ENCODE measurements at regions not wholly inside any gene's neighbourhood (a gene's known extent, or its start where the extent isn't known, plus 50 kb on each side); places are given as distances from the start of the nearest gene placed in this dataset.

DNA sequence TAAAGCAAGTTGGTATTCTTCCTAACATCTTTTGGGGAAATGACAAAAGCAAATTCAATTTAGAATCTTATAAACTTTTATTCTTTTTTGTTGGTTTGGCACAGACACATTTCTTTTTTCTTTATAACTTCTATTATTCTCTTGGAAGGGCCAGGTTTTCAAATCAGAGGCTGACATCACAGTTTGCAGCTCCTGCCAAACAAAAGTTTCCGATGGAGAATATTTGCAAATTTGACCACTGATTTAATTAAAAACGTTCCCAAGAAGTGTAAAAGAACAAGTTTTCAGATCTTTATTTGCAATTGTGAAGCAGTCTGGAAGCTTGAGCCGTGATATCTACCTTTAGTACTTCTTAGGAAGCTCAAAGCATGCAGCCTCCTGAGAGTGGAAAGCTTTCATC lies 53.8 kb upstream of the CD83 start:
- DNase-seq (ENCODE audit: extremely low read depth, low read depth) = no peak

DNA sequence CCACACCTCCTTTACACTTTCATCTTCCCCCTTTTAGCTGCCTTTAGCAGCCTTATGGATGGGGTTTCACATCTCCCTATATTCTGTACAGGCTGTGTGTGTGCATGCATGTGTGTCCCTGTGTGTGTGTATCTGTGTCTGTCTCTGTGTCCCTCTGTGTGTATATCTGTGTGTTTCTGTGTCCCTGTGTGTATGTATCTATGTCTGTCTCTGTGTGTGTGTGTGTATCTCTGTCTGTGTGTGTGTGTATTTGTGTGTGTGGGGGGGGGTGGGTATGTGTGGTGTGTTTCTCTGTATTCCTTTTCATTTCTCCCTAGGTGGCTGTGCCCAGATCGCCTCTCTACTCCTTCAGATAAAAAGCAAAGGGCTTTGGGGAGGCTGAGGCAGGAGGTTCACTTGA lies 52.2 kb upstream of the CD83 start:
- no peak for DNase-seq (ENCODE audit: extremely low read depth, low read depth)

DNA sequence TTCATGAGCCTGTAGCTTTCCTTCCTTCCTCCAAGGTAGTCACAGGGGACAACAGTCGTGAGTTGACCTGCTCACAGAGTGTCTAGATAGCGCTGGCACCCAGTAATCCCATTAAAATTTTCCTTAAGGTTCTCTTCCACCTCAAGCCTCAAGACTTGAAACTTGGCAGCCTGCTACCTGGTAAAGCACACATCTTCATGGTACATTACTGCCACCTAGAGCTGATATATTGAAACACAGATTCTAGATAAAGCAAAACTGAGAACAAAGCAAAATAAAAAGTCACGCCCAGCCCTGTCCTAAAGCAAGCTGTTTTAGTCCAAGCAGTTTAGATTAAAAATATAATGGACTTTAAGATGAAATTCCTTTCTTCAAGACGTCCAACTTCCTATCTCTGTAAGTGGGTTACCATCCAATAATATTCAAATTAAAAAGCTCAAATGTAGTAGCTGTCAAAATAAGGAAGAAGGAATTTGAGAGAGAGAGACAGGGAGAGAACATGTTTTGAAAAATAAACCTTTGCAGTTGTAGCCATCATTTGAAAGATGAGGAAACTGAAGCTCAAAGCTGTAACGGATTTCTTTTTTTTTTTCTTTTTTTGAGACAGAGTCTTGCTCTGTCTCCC lies 50.7 kb upstream of the CD83 start:
- peak; percentile 40 for DNase-seq (ENCODE audit: extremely low read depth, low read depth)

DNA sequence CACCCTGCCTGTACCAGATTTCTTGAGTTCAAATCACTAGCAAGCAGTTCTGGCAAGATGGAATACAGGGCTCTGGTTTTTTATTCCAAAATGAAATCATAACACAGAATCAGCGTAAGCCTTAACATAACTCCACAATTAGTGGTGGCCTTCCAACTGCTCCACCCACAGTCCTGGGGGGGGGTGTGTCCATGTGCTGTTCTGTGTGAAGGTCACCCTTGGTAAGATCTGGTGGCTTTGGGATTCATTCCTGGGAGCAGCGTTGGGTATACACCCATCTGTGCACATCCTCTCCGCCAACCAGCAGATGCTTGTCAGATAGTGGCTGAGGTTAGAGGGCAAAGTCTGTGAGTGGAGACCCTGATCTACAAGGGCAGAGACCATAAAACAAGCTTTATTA lies 49.9 kb upstream of the CD83 start:
- DNase-seq (ENCODE audit: extremely low read depth, low read depth) = no peak

Data from NCI-H460 (cell line).